HepG2 (cell line): ENCODE measurements at regions not wholly inside any gene's neighbourhood (a gene's known extent, or its start where the extent isn't known, plus 50 kb on each side); places are given as distances from the start of the nearest gene placed in this dataset.

Experiments used
- ATAC-seq: fragments of 200-7000 bp; cut with Tn5 transposase; 3 replicates; pipeline ENCODE4 v1.9.1; 2020; ENCODE audit warnings: mild to moderate bottlenecking, moderate library complexity
- BruUV-seq: library from RNA; stranded (reverse); fragments of 400-500 nt; replicated peaks from 2 replicates; lab custom pipeline; 2021; lab: Mats Ljungman, UMichigan
- CTCF ChIA-PET: fragments of 300-600 bp; formaldehyde crosslinking; extraction: SDS; loops from one replicate; lab custom pipeline; 2021; ENCODE audit warnings: low total read pairs, inconsistent platforms, low intra/inter-chr PET ratio; lab: Yijun Ruan, JAX
- POLR2A ChIA-PET: fragments of 350-600 bp; sonication (Branson Sonifier 250); formaldehyde crosslinking; loops from one replicate; lab custom pipeline; 2020; ENCODE audit warnings: antibody characterized with exemption, inconsistent platforms; lab: Yijun Ruan, JAX
- DNase-seq: peaks from one replicate; pipeline ENCODE4 v3.0.0-alpha.2; 2015; ENCODE audit warnings: low spot score
- FAIRE-seq: peaks from 3 replicates; lab custom pipeline; 2011; peaks lifted over from hg19 to GRCh38; lab: Jason Lieb, UNC
- H2AFZ ChIP-seq: one replicate; pipeline ENCODE4 v1.6.1; 2011; ENCODE audit warnings: low read length, inconsistent platforms
- H3K27ac ChIP-seq: fragments of 300-600 bp; 3 replicates; pipeline ENCODE4 v1.8.0; 2011; ENCODE audit warnings: mixed run types, mild to moderate bottlenecking, mixed read lengths, low read length, inconsistent platforms; ENCODE audit not compliant: insufficient read depth; ENCODE audit errors: extremely low read length
- H3K27me3 ChIP-seq, 2 experiments: fragments of 200-600 bp in 1 of 2; 2 replicates in 1 of 2; 3 replicates in 1 of 2; pipeline versions ENCODE4 v1.6.0 to v1.8.0; 2011; ENCODE audit warnings: low read length in 2 of 2, mild to moderate bottlenecking in 2 of 2, moderate library complexity in 2 of 2, inconsistent platforms in 1 of 2; ENCODE audit not compliant: insufficient read depth in 2 of 2, control insufficient read depth in 1 of 2
- H3K36me3 ChIP-seq, 2 experiments: fragments of 200-600 bp in 1 of 2; replicated peaks in 1 of 2; 2 replicates in 1 of 2; 3 replicates in 1 of 2; pipeline versions ENCODE4 v1.5.1 to v1.8.0; 2011; ENCODE audit warnings: low read length in 2 of 2, inconsistent platforms in 1 of 2; ENCODE audit not compliant: insufficient read depth in 2 of 2, control insufficient read depth in 1 of 2
- H3K4me1 ChIP-seq: 2 replicates; pipeline ENCODE4 v1.5.1; 2012; ENCODE audit warnings: low read length, inconsistent platforms; ENCODE audit not compliant: insufficient read depth
- H3K4me2 ChIP-seq: 2 replicates; pipeline ENCODE4 v1.6.0; 2011; ENCODE audit warnings: low read depth, low read length, inconsistent platforms
- H3K4me3 ChIP-seq, 3 experiments: fragments of 200-600 bp in 1 of 3; sonication (generic), shearing (Covaris generic) in 1 of 3; replicated peaks in 1 of 3; 2 replicates each; pipeline ENCODE4 v1.5.1; 2011 to 2016; ENCODE audit warnings: low read length in 3 of 3, inconsistent platforms in 2 of 3, low read depth in 2 of 3, mild to moderate bottlenecking in 2 of 3, control low read depth in 1 of 3, mixed read lengths in 1 of 3; ENCODE audit not compliant: insufficient read depth in 1 of 3
- H3K79me2 ChIP-seq: one replicate; pipeline ENCODE4 v1.6.1; 2011; ENCODE audit warnings: low read length, inconsistent platforms; ENCODE audit not compliant: insufficient read depth
- H3K9ac ChIP-seq: 2 replicates; pipeline ENCODE4 v1.6.0; 2011; ENCODE audit warnings: mild to moderate bottlenecking, low read depth, low read length, inconsistent platforms; ENCODE audit not compliant: insufficient read depth
- H3K9me3 ChIP-seq: 2 replicates; pipeline ENCODE4 v1.5.1; 2012; ENCODE audit warnings: mild to moderate bottlenecking, low read length
- H4K20me1 ChIP-seq: 2 replicates; pipeline ENCODE4 v1.6.0; 2011; ENCODE audit warnings: inconsistent platforms, mild to moderate bottlenecking, low read length, moderate library complexity; ENCODE audit not compliant: insufficient read depth
- ASH2L ChIP-seq: fragments of 300-600, 200-600 bp; sonication (generic); IDR thresholded peaks from 2 replicates; pipeline ENCODE4 v1.7.0; 2017; ENCODE audit warnings: low read depth, mild to moderate bottlenecking, moderate library complexity, mixed read lengths, low read length; ENCODE audit not compliant: insufficient read length
- HNRNPLL ChIP-seq: fragments of 200-400 bp; formaldehyde crosslinking; IDR thresholded peaks from 2 replicates; pipeline ENCODE4 v1.6.1; 2017; ENCODE audit warnings: mild to moderate bottlenecking, low read depth, low read length; ENCODE audit not compliant: poor library complexity, severe bottlenecking
- HOXA7 ChIP-seq: sonication (generic); formaldehyde crosslinking; IDR thresholded peaks from 2 replicates; pipeline ENCODE4 v1.8.1; 2022; ENCODE audit warnings: mild to moderate bottlenecking, missing genetic modification reagents, moderate library complexity
- MBD4 ChIP-seq: IDR thresholded peaks from 2 replicates; pipeline ENCODE4 v1.6.1; 2012; ENCODE audit warnings: low read length, inconsistent platforms, borderline replicate concordance
- MYNN ChIP-seq: sonication (generic); formaldehyde crosslinking; IDR thresholded peaks from 2 replicates; pipeline ENCODE4 v1.4.0; 2020; ENCODE audit warnings: mild to moderate bottlenecking, low read depth, missing genetic modification reagents
- PTBP1 ChIP-seq: fragments of 200-400 bp; formaldehyde crosslinking; IDR thresholded peaks from 2 replicates; pipeline ENCODE4 v1.6.1; 2018; ENCODE audit warnings: low read length, low read depth; ENCODE audit not compliant: poor library complexity, severe bottlenecking
- SETDB1 ChIP-seq: sonication (generic); formaldehyde crosslinking; IDR thresholded peaks from 2 replicates; pipeline ENCODE4 v1.5.1; 2020; ENCODE audit warnings: missing genetic modification reagents, mild to moderate bottlenecking, borderline replicate concordance
- SMAD9 ChIP-seq: sonication (generic); formaldehyde crosslinking; IDR thresholded peaks from 2 replicates; pipeline ENCODE4 v1.5.1; 2020; ENCODE audit warnings: mild to moderate bottlenecking, missing genetic modification reagents
- THYN1 ChIP-seq: sonication (generic); formaldehyde crosslinking; IDR thresholded peaks from 2 replicates; pipeline ENCODE4 v1.8.1; 2023; ENCODE audit warnings: low read depth, mild to moderate bottlenecking, moderate library complexity, missing genetic modification reagents, borderline replicate concordance
- ZNF530 ChIP-seq: sonication (generic); formaldehyde crosslinking; IDR thresholded peaks from 2 replicates; pipeline ENCODE4 v1.5.0; 2020; ENCODE audit warnings: low read depth, mild to moderate bottlenecking, missing genetic modification reagents
- ZNF589 ChIP-seq: sonication (generic); formaldehyde crosslinking; conservative IDR thresholded peaks from 2 replicates; pipeline ENCODE4 v1.8.0; 2022; ENCODE audit warnings: mild to moderate bottlenecking, moderate library complexity, missing genetic modification reagents
- ZSCAN25 ChIP-seq: sonication (generic); formaldehyde crosslinking; IDR thresholded peaks from 2 replicates; pipeline ENCODE4 v1.8.0; 2022; ENCODE audit warnings: mild to moderate bottlenecking, missing genetic modification reagents
- whole genome bisulfite sequencing: methylation state at CpG from one replicate; pipeline ENCODE4 v1.1.6; 2017; ENCODE audit warnings: low lambda C conversion rate; 5-methylcytosine and 5-hydroxymethylcytosine counted together
- in situ Hi-C: cut with HindIII; loops from 2 replicates; pipeline ENCODE4 v1.10.0; 2017; ENCODE audit warnings: low pct_unique_long_range_greater_than_20kb; ENCODE audit not compliant: extremely low pct_ligation_motif_present
- intact Hi-C: fragments of 100-400 bp; cut with micrococcal nuclease; formaldehyde crosslinking; loops from one replicate; pipeline ENCODE4 v1.10.0; 2022; ENCODE audit not compliant: unreplicated experiment
- TF ChIP-seq, protein P1 (sequence below): sonication (generic); formaldehyde crosslinking; IDR thresholded peaks from 2 replicates; pipeline ENCODE4 v1.4.0; 2020; ENCODE audit warnings: missing genetic modification reagents, mild to moderate bottlenecking, borderline replicate concordance

DNA sequence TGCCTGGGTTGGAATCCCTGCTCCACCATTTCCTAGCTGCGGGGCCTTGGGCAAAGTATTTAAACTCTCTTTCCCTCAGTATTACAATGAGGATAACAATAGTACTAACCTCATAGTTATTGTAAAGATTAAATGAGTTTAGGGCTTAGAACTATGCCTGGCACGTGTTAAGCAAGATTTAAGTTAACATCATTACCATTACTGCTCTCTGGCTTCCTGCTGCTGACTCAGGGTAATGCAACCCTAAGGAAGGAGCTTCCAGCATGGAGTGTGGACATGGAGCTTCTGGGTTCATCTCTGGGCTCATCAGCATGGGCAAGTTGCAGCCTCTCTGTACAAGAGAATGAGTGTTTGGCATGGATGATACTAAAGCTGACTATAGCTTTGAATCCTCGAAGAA is 374.2 kb upstream of the MAP2 start:
- ChIA-PET POLR2A (no interaction called here), CTCF (no interaction called here)
- no peaks in the 10 kb centered on the region for H3K36me3 ChIP-seq
- ATAC-seq = no peak
- no peak overlapping the region for H3K4me2 ChIP-seq
- H3K9ac ChIP-seq = no peak overlapping the region
- no peak for FAIRE-seq
- BruUV-seq = no TSS peak
- no peak overlapping the region for H3K27ac ChIP-seq
- intact Hi-C loops (no loop called here), in situ Hi-C loops (no loop called here)
- H3K4me3 ChIP-seq = no peak overlapping the region
- H3K27me3 ChIP-seq = no peaks in the 10 kb centered on the region
- H3K79me2 ChIP-seq = no peaks in the 10 kb centered on the region
- H2AFZ ChIP-seq = no peak overlapping the region
- no peak for TF ChIP-seq THYN1 (CRISPR knock-in tag)
- no peak for TF ChIP-seq SMAD9
- no peaks in the 10 kb centered on the region for H4K20me1 ChIP-seq
- WGBS = 13% methylated on average over 3 of the region's 3 CpGs
- DNase-seq = no peak
- no peaks in the 10 kb centered on the region for H3K9me3 ChIP-seq
- H3K4me1 ChIP-seq = no peaks in the 10 kb centered on the region

DNA sequence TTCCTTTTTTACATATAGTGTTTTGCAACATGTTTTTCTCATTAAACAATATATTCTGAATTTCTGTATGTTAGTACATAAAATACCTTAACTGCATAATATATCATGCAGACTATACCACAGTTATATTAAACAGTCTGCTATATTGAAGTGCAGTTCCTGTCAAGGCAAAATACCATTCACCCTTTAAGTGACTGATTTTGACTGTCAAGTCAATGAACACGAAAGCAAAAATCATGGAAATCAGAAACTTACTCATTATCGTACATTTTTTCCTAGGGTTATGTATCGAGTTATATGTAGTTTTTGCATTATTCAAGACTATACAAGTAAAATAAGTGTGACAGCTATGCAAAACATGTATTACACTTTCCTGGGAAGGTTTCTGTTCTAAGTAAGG is 361.6 kb upstream of the MAP2 start:
- Histone ChIP-seq H2AFZ (no peak overlapping the region), H3K36me3 (no peaks in the 10 kb centered on the region), H3K4me1 (no peaks in the 10 kb centered on the region), H3K9ac (no peak overlapping the region), H3K4me2 (no peak overlapping the region), H3K9me3 (no peaks in the 10 kb centered on the region), H3K27me3 (no peaks in the 10 kb centered on the region), H3K4me3 (no peak overlapping the region), H4K20me1 (no peaks in the 10 kb centered on the region), H3K79me2 (no peaks in the 10 kb centered on the region), H3K27ac (no peak overlapping the region)
- DNase-seq = no peak
- no peak for FAIRE-seq
- 11% methylated on average over 3 of the region's 3 CpGs for WGBS
- ChIA-PET CTCF (no interaction called here), POLR2A (no interaction called here)
- no peak for ATAC-seq
- no peak for TF ChIP-seq MBD4
- intact Hi-C loops (no loop called here), in situ Hi-C loops (no loop called here)
- BruUV-seq = no TSS peak

DNA sequence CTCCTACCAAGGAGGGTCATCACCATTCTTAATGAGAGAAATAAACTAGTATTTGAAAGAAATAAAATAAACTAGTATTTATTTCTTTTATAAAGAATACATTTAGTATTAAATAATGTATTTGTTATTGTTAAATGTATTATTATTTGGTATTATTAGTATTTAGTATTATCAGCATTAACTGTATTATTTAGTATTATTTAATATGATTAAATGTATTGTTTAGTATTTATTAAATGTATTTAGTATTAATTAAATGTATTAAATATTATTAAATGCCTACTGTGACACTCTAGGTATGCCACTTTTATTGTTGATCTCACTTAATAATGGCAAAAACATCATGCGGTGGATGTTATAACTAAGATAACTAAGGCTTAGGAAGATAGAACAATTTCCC is 353.6 kb upstream of the MAP2 start:
- intact Hi-C loops = no loop called here
- Histone ChIP-seq H3K4me2 (no peak overlapping the region), H3K4me1 (no peaks in the 10 kb centered on the region), H4K20me1 (no peaks in the 10 kb centered on the region), H2AFZ (no peak overlapping the region), H3K36me3 (no peaks in the 10 kb centered on the region), H3K27me3 (no peaks in the 10 kb centered on the region), H3K4me3 (no peak overlapping the region), H3K9me3 (no peaks in the 10 kb centered on the region), H3K27ac (no peak overlapping the region), H3K79me2 (no peaks in the 10 kb centered on the region), H3K9ac (no peak overlapping the region)
- in situ Hi-C loops = no loop called here
- POLR2A ChIA-PET = no interaction called here
- no TSS peak for BruUV-seq
- WGBS = 57% methylated on average over 1 of the region's 1 CpG
- DNase-seq (no peak), FAIRE-seq (no peak), ATAC-seq (no peak)
- CTCF ChIA-PET = no interaction called here
- no peak for TF ChIP-seq ZNF530 (CRISPR knock-in tag)
- TF ChIP-seq, protein P1, sequence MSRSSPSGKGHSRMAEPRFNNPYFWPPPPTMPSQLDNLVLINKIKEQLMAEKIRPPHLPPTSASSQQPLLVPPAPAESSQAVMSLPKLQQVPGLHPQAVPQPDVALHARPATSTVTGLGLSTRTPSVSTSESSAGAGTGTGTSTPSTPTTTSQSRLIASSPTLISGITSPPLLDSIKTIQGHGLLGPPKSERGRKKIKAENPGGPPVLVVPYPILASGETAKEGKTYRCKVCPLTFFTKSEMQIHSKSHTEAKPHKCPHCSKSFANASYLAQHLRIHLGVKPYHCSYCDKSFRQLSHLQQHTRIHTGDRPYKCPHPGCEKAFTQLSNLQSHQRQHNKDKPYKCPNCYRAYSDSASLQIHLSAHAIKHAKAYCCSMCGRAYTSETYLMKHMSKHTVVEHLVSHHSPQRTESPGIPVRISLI (CRISPR knock-in tag) = no peak
- TF ChIP-seq HOXA7 (CRISPR knock-in tag) = no peak
- no peak for TF ChIP-seq ZNF589 (CRISPR knock-in tag)
- no peak for TF ChIP-seq SETDB1 (CRISPR knock-in tag)
- TF ChIP-seq ASH2L = no peak
- TF ChIP-seq MYNN (CRISPR knock-in tag) = no peak
- TF ChIP-seq ZSCAN25 = no peak
- no peak for TF ChIP-seq PTBP1
- TF ChIP-seq HNRNPLL = no peak
